Germinal center (tissue), 1 donor: ENCODE measurements at regions not wholly inside any gene's neighbourhood (a gene's known extent, or its start where the extent isn't known, plus 50 kb on each side); places are given as distances from the start of the nearest gene placed in this dataset.
A peak's percentile ranks its signal among the peaks of the same experiment; 100 is the strongest.
"Not testable (repeated sequence)": the region's sequence is repeated elsewhere in the genome, so short reads cannot be mapped to it uniquely, and the experiment has no call there.

ENCODE experiments used
- DNase-seq: peaks from one replicate; pipeline ENCODE4 v3.0.0; 2012; ENCODE audit warnings: mixed read lengths, low spot score

DNA sequence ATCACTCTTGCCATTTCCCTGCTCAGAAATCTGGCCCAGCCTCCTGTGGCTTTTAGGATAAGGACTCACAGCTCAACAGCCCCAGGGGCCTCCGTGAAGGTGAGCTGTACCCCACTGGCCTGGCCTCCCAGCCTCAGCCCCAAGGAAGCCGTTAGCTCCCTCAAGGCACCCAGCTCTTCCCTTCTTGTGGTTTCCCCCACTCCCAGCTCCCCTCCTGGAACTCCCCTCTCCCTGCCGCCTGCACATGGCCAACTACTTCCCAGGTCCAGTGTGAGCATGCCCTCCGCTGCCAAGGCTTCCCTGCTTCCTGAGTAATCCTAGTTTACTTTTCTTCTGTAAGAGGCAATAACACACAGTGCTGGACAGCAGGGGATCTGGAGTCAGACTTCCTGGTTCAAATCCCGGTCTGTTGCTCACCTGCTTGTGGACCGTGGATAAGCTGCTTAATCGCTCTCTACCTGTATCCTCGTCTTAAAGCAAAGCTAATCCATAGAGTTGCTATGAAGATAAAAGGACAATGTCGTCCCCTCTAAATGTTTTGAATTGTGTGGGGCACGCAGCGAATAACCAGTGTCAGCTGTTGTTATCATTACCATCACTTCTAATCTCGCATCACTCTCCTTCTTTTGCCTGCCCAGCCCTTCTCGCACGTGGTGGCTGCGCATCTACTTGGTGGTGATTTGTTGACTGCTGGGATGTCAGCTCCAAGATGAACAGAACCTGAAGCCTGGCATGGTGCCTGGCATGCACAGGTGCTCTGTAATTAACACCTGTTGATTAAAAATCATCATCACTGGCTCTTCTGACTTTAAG lies 86.6 kb downstream of the C5orf15 start:
- DNase-seq, result no peak

DNA sequence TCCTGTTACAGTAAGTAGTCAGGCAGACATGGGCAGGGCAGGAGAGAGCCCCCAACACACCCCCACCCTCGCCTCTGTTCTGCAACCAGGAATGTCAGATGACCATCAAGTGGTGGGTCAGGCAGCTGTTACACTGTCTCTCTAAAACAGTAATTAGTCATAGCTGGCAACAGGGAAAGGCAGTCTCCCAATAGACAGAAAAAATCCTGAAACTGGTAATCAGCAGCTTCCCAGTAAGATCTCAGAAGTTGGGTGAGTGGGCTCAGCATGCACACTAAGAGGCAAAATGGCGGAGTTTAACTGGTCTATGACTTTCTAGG lies 90.2 kb downstream of the C5orf15 start:
- DNase-seq, result no peak

- DNase-seq, result no peak
These were observed 90.8 kb downstream of the C5orf15 start for GRCh38 chr5:133877351-133878235.

- no peak for DNase-seq
These were observed 92.2 kb downstream of the C5orf15 start for GRCh38 chr5:133876266-133876665.

- DNase-seq, result no peak
These were observed 93.2 kb downstream of the C5orf15 start for GRCh38 chr5:133875179-133875578.

- DNase-seq, result no peak
These were observed 95.0 kb downstream of the C5orf15 start for GRCh38 chr5:133873449-133873848.

- no peak for DNase-seq
These were observed 97.8 kb downstream of the C5orf15 start for GRCh38 chr5:133870661-133871060.

- no peak for DNase-seq
These were observed 98.7 kb downstream of the C5orf15 start for GRCh38 chr5:133869519-133870335.

DNA sequence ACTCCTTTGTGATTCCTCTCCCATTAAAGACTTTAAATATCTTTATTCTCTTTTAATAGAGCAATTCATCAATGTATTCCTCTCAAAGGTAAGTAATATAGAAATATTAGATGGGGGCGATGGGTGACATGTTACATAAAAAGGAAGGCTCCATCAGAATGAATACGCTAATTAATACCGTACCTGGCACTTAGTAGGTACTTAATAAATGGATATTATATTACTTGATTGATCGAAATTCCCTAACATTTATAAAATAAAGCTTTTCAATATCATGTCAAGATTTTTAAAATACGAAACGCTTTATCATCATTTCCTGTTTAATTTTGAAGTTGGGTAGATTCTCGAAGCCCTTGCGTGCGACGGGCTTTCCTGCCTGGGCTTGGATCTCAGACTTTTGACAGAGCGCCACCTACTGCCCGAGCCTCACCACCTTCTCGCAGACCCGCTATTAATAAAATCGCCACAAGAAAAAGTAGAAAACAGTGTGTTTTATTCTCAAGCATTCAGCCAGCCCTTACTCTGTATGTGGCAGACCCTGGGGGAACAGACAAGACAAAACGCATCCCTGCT lies 99.4 kb downstream of the C5orf15 start:
- peak; percentile 74 for DNase-seq

- DNase-seq, result no peak
These were observed 100.4 kb downstream of the C5orf15 start for GRCh38 chr5:133867851-133868545.

- no peak for DNase-seq
These were observed 101.1 kb downstream of the C5orf15 start for GRCh38 chr5:133867341-133867740.

GRCh38 chr5:133866903-133867245 lies 101.6 kb downstream of the C5orf15 start:
- DNase-seq, result no peak

DNA sequence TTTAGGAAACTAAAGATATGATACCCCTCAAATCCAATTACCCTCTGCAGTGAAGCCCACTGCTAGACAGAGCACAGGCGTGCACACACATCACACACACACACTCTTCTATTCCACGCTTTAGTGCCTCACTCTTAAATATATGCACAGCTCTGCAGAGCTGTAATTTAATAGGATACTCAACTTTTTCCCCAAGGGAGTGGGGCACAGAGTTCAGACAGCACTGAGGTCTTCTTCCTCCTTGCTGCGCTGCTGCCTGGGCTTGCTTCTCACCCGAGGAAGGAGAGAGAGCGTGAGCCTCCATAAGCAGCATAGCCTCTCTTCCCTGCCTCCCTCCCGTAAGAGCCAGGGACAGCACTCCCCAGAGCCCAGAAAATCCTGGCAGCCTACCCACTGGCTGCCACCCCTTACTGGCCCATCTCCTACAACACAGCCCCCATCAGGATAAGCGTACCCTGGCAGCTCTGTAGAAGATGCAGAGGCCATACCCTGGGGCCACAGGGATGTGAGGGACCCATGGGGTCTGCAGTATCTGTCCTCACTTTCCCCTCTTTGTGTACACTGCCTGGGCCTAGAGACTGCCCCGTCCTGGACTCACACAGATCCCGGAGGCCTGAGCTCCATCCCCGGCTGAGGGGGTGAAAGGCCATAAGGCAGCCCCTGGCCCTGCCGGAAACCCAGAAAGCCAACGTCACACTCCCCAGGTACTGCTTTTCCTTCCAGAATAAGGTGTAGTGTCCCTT lies 102.1 kb downstream of the C5orf15 start:
- DNase-seq, result no peak

- no peak for DNase-seq
These were observed 103.3 kb downstream of the C5orf15 start for GRCh38 chr5:133865113-133865512.

DNA sequence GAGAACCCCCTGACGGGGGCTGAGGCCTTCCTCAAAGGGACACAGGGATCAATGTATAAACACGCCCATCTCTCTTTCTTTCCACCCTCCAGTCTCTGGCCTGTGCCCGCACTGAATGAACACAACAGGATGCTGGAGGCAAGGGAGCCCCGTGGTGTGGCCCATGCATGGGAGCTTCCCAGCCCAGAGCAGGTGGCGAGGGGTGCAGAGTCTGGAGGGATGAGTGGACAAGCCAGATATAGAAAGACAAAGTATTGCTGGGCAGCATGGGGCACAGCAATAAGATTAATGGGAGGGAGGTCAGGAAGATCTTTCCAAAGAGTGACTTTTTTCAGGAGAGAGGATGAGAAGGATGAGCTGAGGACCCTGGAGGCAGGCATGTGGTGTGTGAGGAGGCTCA lies 103.7 kb downstream of the C5orf15 start:
- DNase-seq, result no peak

- no peak for DNase-seq
These were observed 104.4 kb downstream of the C5orf15 start for GRCh38 chr5:133863857-133864585.

GRCh38 chr5:133861161-133861737 lies 107.2 kb downstream of the C5orf15 start:
- peak; percentile 31 for DNase-seq

DNA sequence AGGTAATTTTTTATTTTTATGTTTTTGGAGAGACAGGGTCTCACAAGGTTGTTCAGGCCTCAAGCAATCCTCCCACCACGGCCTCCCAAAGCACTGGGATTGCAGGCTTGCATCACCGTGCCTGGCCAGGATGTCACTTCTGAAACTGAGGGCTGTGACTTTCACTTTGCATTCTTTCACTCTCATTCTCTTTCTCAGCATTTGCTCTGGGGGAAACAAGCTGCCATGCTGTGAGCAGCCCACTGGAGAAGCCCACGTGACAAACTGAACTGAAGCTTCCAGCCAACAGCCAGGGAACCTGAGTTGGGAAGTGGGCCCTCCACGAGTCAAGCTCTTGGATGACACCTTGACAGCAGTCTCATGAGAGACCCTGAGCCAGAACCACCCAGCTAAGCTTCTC lies 109.4 kb downstream of the C5orf15 start:
- DNase-seq, result no peak

- not testable (repeated sequence) for DNase-seq
These were observed 110.7 kb downstream of the C5orf15 start for GRCh38 chr5:133857595-133858313.
